GM12872 (cell line): ENCODE measurements at regions not wholly inside any gene's neighbourhood (a gene's known extent, or its start where the extent isn't known, plus 50 kb on each side); places are given as distances from the start of the nearest gene placed in this dataset.

Experiments
- TF ChIP-seq, protein P1 (sequence below): IDR thresholded peaks from 3 replicates; pipeline ENCODE4 v1.5.1; 2011; ENCODE audit warnings: low read depth, mild to moderate bottlenecking, low read length, moderate library complexity; ENCODE audit not compliant: insufficient read depth

GRCh38 chr7:68266004-68266579, 1269.5 kb downstream of the TYW1 start:
- TF ChIP-seq, protein P1, sequence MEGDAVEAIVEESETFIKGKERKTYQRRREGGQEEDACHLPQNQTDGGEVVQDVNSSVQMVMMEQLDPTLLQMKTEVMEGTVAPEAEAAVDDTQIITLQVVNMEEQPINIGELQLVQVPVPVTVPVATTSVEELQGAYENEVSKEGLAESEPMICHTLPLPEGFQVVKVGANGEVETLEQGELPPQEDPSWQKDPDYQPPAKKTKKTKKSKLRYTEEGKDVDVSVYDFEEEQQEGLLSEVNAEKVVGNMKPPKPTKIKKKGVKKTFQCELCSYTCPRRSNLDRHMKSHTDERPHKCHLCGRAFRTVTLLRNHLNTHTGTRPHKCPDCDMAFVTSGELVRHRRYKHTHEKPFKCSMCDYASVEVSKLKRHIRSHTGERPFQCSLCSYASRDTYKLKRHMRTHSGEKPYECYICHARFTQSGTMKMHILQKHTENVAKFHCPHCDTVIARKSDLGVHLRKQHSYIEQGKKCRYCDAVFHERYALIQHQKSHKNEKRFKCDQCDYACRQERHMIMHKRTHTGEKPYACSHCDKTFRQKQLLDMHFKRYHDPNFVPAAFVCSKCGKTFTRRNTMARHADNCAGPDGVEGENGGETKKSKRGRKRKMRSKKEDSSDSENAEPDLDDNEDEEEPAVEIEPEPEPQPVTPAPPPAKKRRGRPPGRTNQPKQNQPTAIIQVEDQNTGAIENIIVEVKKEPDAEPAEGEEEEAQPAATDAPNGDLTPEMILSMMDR: no peak

GRCh38 chr7:68267486-68267885, 1270.9 kb downstream of the TYW1 start:
- TF ChIP-seq, protein P1: no peak

- TF ChIP-seq, protein P1: no peak
Measured at GRCh38 chr7:68269405-68269804, 1272.8 kb downstream of the TYW1 start.

DNA sequence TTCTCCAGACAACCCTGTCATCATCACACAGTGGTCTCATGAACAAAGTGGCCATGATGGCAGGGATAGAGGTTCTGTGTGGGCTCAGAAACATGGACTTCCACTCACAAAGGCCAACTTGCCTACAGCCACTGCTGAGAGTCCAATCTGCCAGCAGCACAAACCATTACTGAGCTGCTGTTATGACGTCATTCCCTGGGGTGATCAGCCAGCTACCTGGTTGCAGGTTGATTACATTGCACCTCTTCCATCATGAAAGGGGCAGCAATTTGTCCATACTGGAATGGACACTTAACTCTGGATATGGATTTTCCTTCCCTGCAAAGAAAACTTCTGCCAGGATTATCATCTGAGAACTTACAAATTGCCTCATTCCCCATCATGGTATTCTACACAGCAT, 1275.9 kb downstream of the TYW1 start:
- TF ChIP-seq, protein P1: no peak

- TF ChIP-seq, protein P1: no peak
Measured at GRCh38 chr7:68276725-68277124, 1280.1 kb downstream of the TYW1 start.

- TF ChIP-seq, protein P1: no peak
Measured at GRCh38 chr7:68279827-68280400, 1283.3 kb downstream of the TYW1 start.

- TF ChIP-seq, protein P1: no peak
Measured at GRCh38 chr7:68280931-68281330, 1284.3 kb downstream of the TYW1 start.
